OCI-LY3 (cell line): ENCODE measurements at regions not wholly inside any gene's neighbourhood (a gene's known extent, or its start where the extent isn't known, plus 50 kb on each side); places are given as distances from the start of the nearest gene placed in this dataset.
A peak's percentile ranks its signal among the peaks of the same experiment; 100 is the strongest.

Source experiments
- H2AFZ ChIP-seq: fragments of 200-600, 300-600 bp; shearing (Covaris generic); 2 replicates; pipeline ENCODE4 v1.6.0; 2014; ENCODE audit warnings: antibody characterized with exemption, low read depth, low read length
- H3K27ac ChIP-seq: fragments of 200-600, 300-600 bp; sonication (generic); 2 replicates; pipeline ENCODE4 v1.5.1; 2014; ENCODE audit warnings: mild to moderate bottlenecking, low read length, moderate library complexity, mixed read lengths
- H3K27me3 ChIP-seq: fragments of 200-600, 300-600 bp; sonication (generic); 2 replicates; pipeline ENCODE4 v1.6.1; 2014; ENCODE audit warnings: low read depth, low read length, mixed read lengths
- H3K36me3 ChIP-seq: fragments of 200-600, 300-600 bp; sonication (generic); replicated peaks from 2 replicates; pipeline ENCODE3; 2014; ENCODE audit warnings: low read depth, low read length, mixed read lengths
- H3K4me1 ChIP-seq: fragments of 300-600, 200-600 bp; sonication (generic); 2 replicates; pipeline ENCODE4 v1.6.1; 2014; ENCODE audit warnings: low read length, mixed read lengths
- H3K4me2 ChIP-seq: fragments of 200-600, 300-600 bp; sonication (generic); 2 replicates; pipeline ENCODE4 v1.6.1; 2014; ENCODE audit warnings: low read length, mixed read lengths
- H3K4me3 ChIP-seq: fragments of 300-600, 200-600 bp; sonication (generic); 2 replicates; pipeline ENCODE4 v1.5.1; 2014; ENCODE audit warnings: antibody characterized with exemption, mild to moderate bottlenecking, low read length, moderate library complexity
- H3K79me2 ChIP-seq: fragments of 300-600, 200-600 bp; shearing (Covaris generic); 2 replicates; pipeline ENCODE4 v1.6.1; 2014; ENCODE audit warnings: mild to moderate bottlenecking, low read length, mixed read lengths
- H3K9ac ChIP-seq: fragments of 300-600, 200-600 bp; shearing (Covaris generic); 2 replicates; pipeline ENCODE4 v1.6.0; 2014; ENCODE audit warnings: mild to moderate bottlenecking, low read length, moderate library complexity
- H3K9me3 ChIP-seq: fragments of 200-600, 300-600 bp; shearing (Covaris generic); 2 replicates; pipeline ENCODE4 v1.6.1; 2014; ENCODE audit warnings: low read length, mixed read lengths; ENCODE audit not compliant: insufficient read depth
- H4K20me1 ChIP-seq: fragments of 200-600, 300-600 bp; sonication (generic); 2 replicates; pipeline ENCODE4 v1.6.1; 2016; ENCODE audit warnings: low read length, mixed read lengths; ENCODE audit not compliant: insufficient read depth
- EZH2phosphoT487 ChIP-seq: fragments of 200-600 bp; shearing (Covaris generic); IDR thresholded peaks from 2 replicates; pipeline ENCODE4 v1.6.1; 2018; ENCODE audit warnings: antibody characterized with exemption, mixed run types, low read depth
- TF ChIP-seq, protein P1 (sequence below): fragments of 200-600, 300-600 bp; sonication (generic); IDR thresholded peaks from 2 replicates; pipeline ENCODE4 v1.5.1; 2014; ENCODE audit warnings: antibody characterized with exemption, low read length, low read depth

DNA sequence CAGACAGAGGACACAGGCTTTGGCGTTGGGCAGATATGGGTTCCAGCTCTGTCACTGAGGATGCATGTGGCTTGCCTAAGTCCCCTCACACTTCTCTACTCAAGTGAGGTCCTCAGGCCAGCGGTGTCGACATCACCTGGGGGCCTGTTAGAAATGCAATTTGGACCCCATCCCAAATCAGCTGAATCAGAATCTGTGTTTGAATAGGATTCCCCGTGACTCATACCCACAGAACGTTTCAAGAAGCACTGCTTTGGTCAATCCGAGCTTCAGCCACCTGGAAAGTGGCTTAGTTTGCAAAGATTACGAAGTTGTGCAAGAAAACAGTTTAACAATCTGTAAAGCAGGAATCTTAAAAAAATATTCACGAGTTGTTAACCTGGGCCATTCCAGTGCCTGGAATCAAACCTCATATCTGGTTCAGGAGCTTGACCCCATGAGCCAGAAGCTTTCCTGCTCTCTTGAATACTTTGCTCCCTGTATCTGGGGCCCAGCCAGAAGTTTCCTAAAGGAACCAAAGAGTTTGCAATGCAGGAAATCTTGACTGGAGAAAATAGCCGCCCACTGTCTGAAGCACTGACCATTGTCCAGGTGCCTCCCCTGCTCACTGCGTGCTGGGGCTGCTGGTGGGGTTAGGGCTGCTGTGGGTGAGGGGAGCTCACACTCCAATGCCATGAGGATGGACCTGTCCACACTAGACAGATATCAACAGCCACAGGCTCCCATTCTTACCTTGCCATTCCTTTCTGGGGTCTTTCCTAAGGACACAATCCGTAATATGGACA, 208.5 kb upstream of the LINGO1 start:
- TF ChIP-seq, protein P1, sequence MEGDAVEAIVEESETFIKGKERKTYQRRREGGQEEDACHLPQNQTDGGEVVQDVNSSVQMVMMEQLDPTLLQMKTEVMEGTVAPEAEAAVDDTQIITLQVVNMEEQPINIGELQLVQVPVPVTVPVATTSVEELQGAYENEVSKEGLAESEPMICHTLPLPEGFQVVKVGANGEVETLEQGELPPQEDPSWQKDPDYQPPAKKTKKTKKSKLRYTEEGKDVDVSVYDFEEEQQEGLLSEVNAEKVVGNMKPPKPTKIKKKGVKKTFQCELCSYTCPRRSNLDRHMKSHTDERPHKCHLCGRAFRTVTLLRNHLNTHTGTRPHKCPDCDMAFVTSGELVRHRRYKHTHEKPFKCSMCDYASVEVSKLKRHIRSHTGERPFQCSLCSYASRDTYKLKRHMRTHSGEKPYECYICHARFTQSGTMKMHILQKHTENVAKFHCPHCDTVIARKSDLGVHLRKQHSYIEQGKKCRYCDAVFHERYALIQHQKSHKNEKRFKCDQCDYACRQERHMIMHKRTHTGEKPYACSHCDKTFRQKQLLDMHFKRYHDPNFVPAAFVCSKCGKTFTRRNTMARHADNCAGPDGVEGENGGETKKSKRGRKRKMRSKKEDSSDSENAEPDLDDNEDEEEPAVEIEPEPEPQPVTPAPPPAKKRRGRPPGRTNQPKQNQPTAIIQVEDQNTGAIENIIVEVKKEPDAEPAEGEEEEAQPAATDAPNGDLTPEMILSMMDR = no peak
- TF ChIP-seq EZH2phosphoT487 = no peak
- H3K27me3 ChIP-seq = no peaks in the 10 kb centered on the region
- H3K36me3 ChIP-seq = peaks cover 6% of the 10 kb centered on the region
- no peak overlapping the region for H2AFZ ChIP-seq
- no peak overlapping the region for H3K4me2 ChIP-seq
- no peak overlapping the region for H3K27ac ChIP-seq
- H4K20me1 ChIP-seq = no peaks in the 10 kb centered on the region
- H3K9me3 ChIP-seq = peaks cover 13% of the 10 kb centered on the region; the same call in 1 of the 2 replicates
- no peaks in the 10 kb centered on the region for H3K79me2 ChIP-seq
- peaks cover 49% of the 10 kb centered on the region for H3K4me1 ChIP-seq
- no peak overlapping the region for H3K4me3 ChIP-seq
- H3K9ac ChIP-seq = no peak overlapping the region

DNA sequence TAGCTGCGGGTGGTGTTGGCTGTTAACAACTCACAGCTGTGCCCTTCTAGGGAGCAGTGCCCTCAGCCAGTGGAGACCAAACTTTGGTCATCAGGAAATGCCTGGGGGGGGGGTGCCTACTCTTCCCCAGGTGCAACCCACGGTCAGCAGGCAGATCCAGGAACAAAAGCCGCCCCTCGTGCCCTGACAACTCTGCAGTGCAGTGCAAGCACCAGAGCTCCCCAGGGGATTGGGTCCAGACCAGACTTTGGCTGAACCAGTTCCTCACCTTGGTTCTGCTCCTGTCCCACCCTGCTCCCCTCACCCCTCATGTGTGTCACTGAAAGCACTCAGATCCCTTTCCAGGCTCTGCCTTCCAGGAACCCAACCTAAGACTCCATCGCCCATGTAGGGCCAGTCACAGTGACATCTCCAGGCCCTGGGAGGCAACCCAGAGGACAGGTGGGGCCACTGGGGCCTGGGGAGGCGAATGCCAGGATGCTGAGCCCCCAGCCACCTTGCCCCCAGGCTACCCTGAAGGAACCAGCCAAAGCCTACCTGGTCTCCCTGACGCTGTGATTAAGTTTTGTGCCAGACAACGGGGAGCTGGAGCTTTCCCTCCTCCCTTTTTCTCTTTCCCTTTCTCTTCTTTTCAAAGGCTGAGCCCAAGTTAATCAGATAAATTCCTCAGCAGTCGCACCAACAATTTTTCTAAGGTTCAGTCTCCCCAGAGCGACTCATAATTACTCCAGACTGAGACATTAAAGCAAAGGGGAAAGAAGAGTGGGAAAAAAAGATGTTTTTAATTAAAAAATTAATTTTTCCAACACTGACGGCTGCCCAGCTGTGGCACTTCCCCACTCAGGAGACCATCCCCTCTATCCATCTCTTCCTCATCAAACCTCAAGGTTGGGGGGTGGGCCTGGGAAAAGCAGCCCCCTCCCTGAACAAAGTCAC, 207.5 kb upstream of the LINGO1 start:
- no peak overlapping the region for H3K27ac ChIP-seq
- no peaks in the 10 kb centered on the region for H3K79me2 ChIP-seq
- TF ChIP-seq, protein P1 = no peak
- TF ChIP-seq EZH2phosphoT487 = no peak
- peak overlapping the region; percentile 12 for H3K4me2 ChIP-seq
- H4K20me1 ChIP-seq = no peaks in the 10 kb centered on the region
- H3K36me3 ChIP-seq = no peaks in the 10 kb centered on the region
- H3K4me1 ChIP-seq = peaks cover 40% of the 10 kb centered on the region
- peak overlapping the region; percentile 23; the same call in 1 of the 2 replicates for H2AFZ ChIP-seq
- H3K27me3 ChIP-seq = no peaks in the 10 kb centered on the region
- no peak overlapping the region for H3K4me3 ChIP-seq
- H3K9ac ChIP-seq = no peak overlapping the region
- peaks cover 4% of the 10 kb centered on the region; the same call in 1 of the 2 replicates for H3K9me3 ChIP-seq

DNA sequence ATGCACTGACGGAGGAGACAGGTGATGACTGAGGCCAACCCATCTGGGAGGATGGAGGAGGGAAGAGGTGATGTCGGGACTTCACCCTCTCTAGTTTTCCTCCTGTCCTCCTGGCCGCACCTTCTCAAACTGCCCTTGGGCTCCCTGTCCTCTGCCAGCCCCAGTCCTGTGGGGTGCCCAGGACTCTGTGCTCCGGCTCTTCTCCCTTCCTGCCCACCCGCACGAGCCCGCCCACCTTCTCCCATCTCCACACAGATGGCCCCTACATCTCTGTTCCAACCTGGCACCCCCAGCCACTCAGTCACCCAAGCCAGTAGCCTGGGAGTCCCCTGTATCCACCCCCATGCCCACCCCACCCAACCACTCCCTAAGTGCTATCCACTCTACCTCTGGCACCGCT, 206.7 kb upstream of the LINGO1 start:
- Histone ChIP-seq H3K79me2 (no peaks in the 10 kb centered on the region), H3K4me2 (no peak overlapping the region), H3K9ac (no peak overlapping the region), H4K20me1 (no peaks in the 10 kb centered on the region), H3K9me3 (peaks cover 3% of the 10 kb centered on the region; the same call in 1 of the 2 replicates), H3K4me1 (peaks cover 32% of the 10 kb centered on the region), H3K36me3 (no peaks in the 10 kb centered on the region), H2AFZ (no peak overlapping the region), H3K4me3 (no peak overlapping the region), H3K27me3 (no peaks in the 10 kb centered on the region), H3K27ac (no peak overlapping the region)
- TF ChIP-seq EZH2phosphoT487 = no peak
- TF ChIP-seq, protein P1 = no peak

DNA sequence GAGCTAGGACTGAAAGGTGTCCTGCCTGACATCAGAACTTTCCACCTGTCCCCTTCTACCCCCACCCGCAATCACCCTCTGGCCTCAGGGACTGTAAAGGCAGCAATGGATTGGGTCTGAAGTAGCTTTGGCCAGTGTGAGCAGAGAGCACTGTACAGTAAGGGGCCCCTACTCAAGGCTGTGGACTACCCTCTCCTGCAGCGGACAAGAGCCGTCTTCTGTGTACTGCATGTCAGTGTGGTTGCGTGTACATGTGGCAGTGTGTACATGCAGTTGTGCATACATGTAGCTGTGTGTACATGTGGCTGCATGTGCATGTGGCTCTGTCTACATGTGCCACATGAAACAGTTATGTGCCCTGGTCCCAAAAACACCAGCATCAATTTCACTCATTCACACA, 205.9 kb upstream of the LINGO1 start:
- Histone ChIP-seq H2AFZ (no peak overlapping the region), H3K9ac (no peak overlapping the region), H3K4me1 (peaks cover 24% of the 10 kb centered on the region), H3K27ac (no peak overlapping the region), H3K4me2 (no peak overlapping the region), H3K36me3 (no peaks in the 10 kb centered on the region), H4K20me1 (no peaks in the 10 kb centered on the region), H3K27me3 (no peaks in the 10 kb centered on the region), H3K79me2 (no peaks in the 10 kb centered on the region), H3K9me3 (peaks cover 2% of the 10 kb centered on the region; the same call in 1 of the 2 replicates), H3K4me3 (no peak overlapping the region)
- TF ChIP-seq, protein P1 = no peak
- TF ChIP-seq EZH2phosphoT487 = no peak
